ENCODE measurements at regions not wholly inside any gene's neighbourhood (a gene's known extent, or its start where the extent isn't known, plus 50 kb on each side); places are given as distances from the start of the nearest gene placed in this dataset.

- Mint-ChIP-seq H3K9me3 (no peaks in the 10 kb centered on the region), H3K36me3 (ENCODE audit: low read depth) (no peaks in the 10 kb centered on the region), H3K27me3 (ENCODE audit: low read depth, poor library complexity) (no peaks in the 10 kb centered on the region), H3K27ac (no peak overlapping the region), H3K4me3 (no peak overlapping the region), H3K4me1 (no peaks in the 10 kb centered on the region)
- DNase-seq = no peak
- no peak for TF ChIP-seq CTCF (IDR thresholded peaks at IDR 0.05)
These were observed 202.5 kb downstream of the KLHL28 start for GRCh38 chr14:44759277-44759676.

- Mint-ChIP-seq H3K4me1 (no peaks in the 10 kb centered on the region), H3K9me3 (no peaks in the 10 kb centered on the region), H3K4me3 (no peak overlapping the region), H3K27me3 (ENCODE audit: low read depth, poor library complexity) (peaks cover 3% of the 10 kb centered on the region), H3K36me3 (ENCODE audit: low read depth) (no peaks in the 10 kb centered on the region), H3K27ac (no peak overlapping the region)
- no peak for DNase-seq
- no peak for TF ChIP-seq CTCF (IDR thresholded peaks at IDR 0.05)
These were observed 205.2 kb downstream of the KLHL28 start for GRCh38 chr14:44756554-44756953.

- DNase-seq = no peak
- peaks cover 9% of the 10 kb centered on the region for H3K4me1 Mint-ChIP-seq
- H3K27ac Mint-ChIP-seq = no peak overlapping the region
- H3K27me3 Mint-ChIP-seq (ENCODE audit: low read depth, poor library complexity) = peaks cover 4% of the 10 kb centered on the region
- no peak for TF ChIP-seq CTCF (IDR thresholded peaks at IDR 0.05)
- no peaks in the 10 kb centered on the region for H3K36me3 Mint-ChIP-seq (ENCODE audit: low read depth)
- H3K9me3 Mint-ChIP-seq = peaks cover 16% of the 10 kb centered on the region
- no peak overlapping the region for H3K4me3 Mint-ChIP-seq
These were observed 216.4 kb downstream of the KLHL28 start for GRCh38 chr14:44745371-44745770.

GRCh38 chr14:44742202-44742601 is 219.5 kb downstream of the KLHL28 start:
- no peaks in the 10 kb centered on the region for H3K36me3 Mint-ChIP-seq (ENCODE audit: low read depth)
- H3K27ac Mint-ChIP-seq = no peak overlapping the region
- H3K4me3 Mint-ChIP-seq = no peak overlapping the region
- no peak for TF ChIP-seq CTCF (IDR thresholded peaks at IDR 0.05)
- no peak for DNase-seq
- peaks cover 9% of the 10 kb centered on the region for H3K9me3 Mint-ChIP-seq
- peaks cover 9% of the 10 kb centered on the region for H3K4me1 Mint-ChIP-seq
- no peaks in the 10 kb centered on the region for H3K27me3 Mint-ChIP-seq (ENCODE audit: low read depth, poor library complexity)

- Mint-ChIP-seq H3K4me1 (peaks cover 9% of the 10 kb centered on the region), H3K9me3 (peaks cover 5% of the 10 kb centered on the region), H3K36me3 (ENCODE audit: low read depth) (no peaks in the 10 kb centered on the region), H3K27me3 (ENCODE audit: low read depth, poor library complexity) (no peaks in the 10 kb centered on the region), H3K27ac (no peak overlapping the region), H3K4me3 (no peak overlapping the region)
- no peak for TF ChIP-seq CTCF (IDR thresholded peaks at IDR 0.05)
- no peak for DNase-seq
These were observed 220.3 kb downstream of the KLHL28 start for GRCh38 chr14:44741431-44741830.

- Mint-ChIP-seq H3K9me3 (no peaks in the 10 kb centered on the region), H3K36me3 (ENCODE audit: low read depth) (no peaks in the 10 kb centered on the region), H3K4me1 (no peaks in the 10 kb centered on the region), H3K27me3 (ENCODE audit: low read depth, poor library complexity) (peaks cover 3% of the 10 kb centered on the region), H3K27ac (no peak overlapping the region), H3K4me3 (no peak overlapping the region)
- DNase-seq = no peak
- TF ChIP-seq CTCF (IDR thresholded peaks at IDR 0.05) = no peak
These were observed 225.4 kb downstream of the KLHL28 start for GRCh38 chr14:44736326-44736725.

Measured in nephron progenitor cell (in vitro differentiated cells).